ENCODE measurements at regions not wholly inside any gene's neighbourhood (a gene's known extent, or its start where the extent isn't known, plus 50 kb on each side); places are given as distances from the start of the nearest gene placed in this dataset.
"Not testable (repeated sequence)": the region's sequence is repeated elsewhere in the genome, so short reads cannot be mapped to it uniquely, and the experiment has no call there.

- not testable (repeated sequence) for DNase-seq (ENCODE audit: low read depth in 2 of 2)
These were observed 98.0 kb upstream of the NOTCH2NLA start for GRCh38 chr1:146326863-146327262.

GRCh38 chr1:146324463-146324862 lies 95.6 kb upstream of the NOTCH2NLA start:
- DNase-seq (ENCODE audit: low read depth in 2 of 2): not testable (repeated sequence)

- DNase-seq (ENCODE audit: low read depth in 2 of 2): not testable (repeated sequence)
These were observed 94.5 kb upstream of the NOTCH2NLA start for GRCh38 chr1:146323302-146323701.

GRCh38 chr1:146322893-146323292 lies 94.1 kb upstream of the NOTCH2NLA start:
- not testable (repeated sequence) for DNase-seq (ENCODE audit: low read depth in 2 of 2)

GRCh38 chr1:146318715-146319114 lies 89.9 kb upstream of the NOTCH2NLA start:
- not testable (repeated sequence) for DNase-seq (ENCODE audit: low read depth in 2 of 2)

GRCh38 chr1:146317785-146318184 lies 89.0 kb upstream of the NOTCH2NLA start:
- DNase-seq (ENCODE audit: low read depth in 2 of 2): not testable (repeated sequence)

GRCh38 chr1:146314449-146315246 lies 85.8 kb upstream of the NOTCH2NLA start:
- DNase-seq (ENCODE audit: low read depth in 2 of 2): not testable (repeated sequence)

GRCh38 chr1:146310579-146310978 lies 81.8 kb upstream of the NOTCH2NLA start:
- DNase-seq (ENCODE audit: low read depth in 2 of 2): not testable (repeated sequence)

- not testable (repeated sequence) for DNase-seq (ENCODE audit: low read depth in 2 of 2)
These were observed 80.6 kb upstream of the NOTCH2NLA start for GRCh38 chr1:146309427-146309826.

- DNase-seq (ENCODE audit: low read depth in 2 of 2): peak in 1 of 2 experiments; percentile 4
These were observed 80.1 kb upstream of the NOTCH2NLA start for GRCh38 chr1:146308892-146309291.

GRCh38 chr1:146308152-146308551 lies 79.3 kb upstream of the NOTCH2NLA start:
- DNase-seq (ENCODE audit: low read depth in 2 of 2): not testable (repeated sequence)

- DNase-seq (ENCODE audit: low read depth in 2 of 2): not testable (repeated sequence)
These were observed 78.8 kb upstream of the NOTCH2NLA start for GRCh38 chr1:146307632-146308031.

GRCh38 chr1:146306651-146307050 lies 77.8 kb upstream of the NOTCH2NLA start:
- DNase-seq (ENCODE audit: low read depth in 2 of 2): not testable (repeated sequence)

- not testable (repeated sequence) for DNase-seq (ENCODE audit: low read depth in 2 of 2)
These were observed 76.6 kb upstream of the NOTCH2NLA start for GRCh38 chr1:146305442-146305841.

GRCh38 chr1:146298575-146298897 lies 69.7 kb upstream of the NOTCH2NLA start:
- not testable (repeated sequence) for DNase-seq (ENCODE audit: low read depth in 2 of 2)

- not testable (repeated sequence) for DNase-seq (ENCODE audit: low read depth in 2 of 2)
These were observed 69.2 kb upstream of the NOTCH2NLA start for GRCh38 chr1:146297781-146298574.

- DNase-seq (ENCODE audit: low read depth in 2 of 2): not testable (repeated sequence)
These were observed 64.4 kb upstream of the NOTCH2NLA start for GRCh38 chr1:146292940-146293936.

GRCh38 chr1:146292424-146292823 lies 63.6 kb upstream of the NOTCH2NLA start:
- not testable (repeated sequence) for DNase-seq (ENCODE audit: low read depth in 2 of 2)

GRCh38 chr1:146287881-146288280 lies 59.1 kb upstream of the NOTCH2NLA start:
- DNase-seq (ENCODE audit: low read depth in 2 of 2): not testable (repeated sequence)

GRCh38 chr1:146284760-146285159 lies 55.9 kb upstream of the NOTCH2NLA start:
- not testable (repeated sequence) for DNase-seq (ENCODE audit: low read depth in 2 of 2)

GRCh38 chr1:146283527-146283880 lies 54.7 kb upstream of the NOTCH2NLA start:
- DNase-seq (ENCODE audit: low read depth in 2 of 2): not testable (repeated sequence)

Data from stimulated activated CD4-positive, alpha-beta T cell treated with anti-CD3 and anti-CD28 coated beads, Interleukin-12 subunit alpha, Interleukin-12 subunit beta, amount 100 ng/mL, for 24 hours (primary cell).